ENCODE measurements at regions not wholly inside any gene's neighbourhood (a gene's known extent, or its start where the extent isn't known, plus 50 kb on each side); places are given as distances from the start of the nearest gene placed in this dataset.
"Not testable (repeated sequence)": the region's sequence is repeated elsewhere in the genome, so short reads cannot be mapped to it uniquely, and the experiment has no call there.

DNA sequence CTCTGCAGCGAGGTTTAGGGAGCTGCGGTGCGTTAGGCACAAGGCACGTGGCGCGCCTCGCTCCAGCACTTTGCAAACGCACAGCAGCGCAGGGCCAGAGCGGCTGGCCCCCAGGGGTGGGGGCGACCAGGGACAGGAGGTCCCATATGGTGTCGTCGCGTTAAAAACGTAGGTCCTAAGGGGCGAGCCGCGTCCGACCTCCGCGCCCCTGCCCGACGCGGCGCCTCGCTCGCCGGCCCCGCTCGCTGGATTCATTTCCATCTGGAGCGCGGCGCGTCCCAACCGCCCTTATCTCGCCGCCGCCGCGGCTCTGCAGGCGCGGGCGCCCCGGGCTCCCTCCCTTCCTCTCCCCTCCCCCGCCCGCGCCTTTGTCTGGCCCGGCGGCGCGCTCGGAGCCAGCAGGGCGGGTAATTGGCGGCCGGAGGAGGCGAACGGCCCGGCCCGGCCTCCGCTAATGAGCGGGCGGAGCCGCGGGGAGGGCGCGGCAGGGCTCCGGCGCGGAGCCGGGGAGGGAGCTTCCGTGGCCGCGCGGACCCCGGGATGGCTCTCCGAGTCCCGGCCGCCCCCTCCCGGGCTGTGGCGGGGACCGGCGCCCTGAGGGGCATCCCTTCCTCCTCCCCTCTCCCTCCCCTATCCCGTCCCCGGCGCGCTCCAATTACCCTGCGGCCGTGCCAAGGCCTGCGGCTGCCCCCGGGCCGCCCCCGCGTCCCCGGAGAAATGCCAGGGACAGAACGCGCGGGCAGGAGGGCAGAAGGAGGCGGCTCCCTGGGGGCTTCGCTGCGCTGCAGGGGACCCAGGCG, 409.0 kb downstream of the BCOR start:
- DNase-seq, result peak; percentile 66

DNA sequence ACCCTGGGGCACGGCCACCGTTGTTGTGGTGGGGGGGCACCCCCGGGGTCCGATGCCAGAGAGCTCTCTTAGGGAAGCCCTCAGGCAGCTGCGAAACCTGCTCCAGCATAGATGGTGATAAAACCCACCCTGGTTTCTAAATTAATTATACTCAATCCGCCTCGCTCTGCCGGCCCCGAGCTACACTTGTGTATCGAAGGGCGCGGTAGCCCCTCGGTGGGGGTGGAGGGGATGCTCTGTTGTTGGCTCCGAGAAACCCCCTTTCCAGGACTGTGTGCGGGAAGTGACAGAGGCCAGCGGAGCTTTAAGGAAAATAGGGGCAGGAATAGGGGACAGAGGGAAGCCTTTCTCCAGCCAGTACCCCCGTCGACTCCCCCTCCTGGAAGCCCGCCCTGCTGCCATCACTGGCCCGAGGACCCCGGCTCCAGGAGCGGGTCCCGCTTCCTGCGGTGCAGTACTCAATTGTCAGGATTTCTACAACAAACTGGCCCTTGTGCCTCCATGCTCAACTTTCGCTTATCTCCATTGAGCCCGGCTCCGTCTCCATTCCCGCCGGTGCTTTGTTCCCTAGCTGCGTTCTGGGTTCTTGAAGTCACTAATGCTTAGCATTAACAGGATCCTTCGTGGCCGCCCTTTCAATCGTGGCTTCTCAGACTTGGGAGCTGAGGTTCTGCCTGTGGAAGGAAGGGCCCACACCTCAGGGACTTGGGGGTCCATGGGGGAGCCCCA, 408.2 kb downstream of the BCOR start:
- DNase-seq, result no peak

DNA sequence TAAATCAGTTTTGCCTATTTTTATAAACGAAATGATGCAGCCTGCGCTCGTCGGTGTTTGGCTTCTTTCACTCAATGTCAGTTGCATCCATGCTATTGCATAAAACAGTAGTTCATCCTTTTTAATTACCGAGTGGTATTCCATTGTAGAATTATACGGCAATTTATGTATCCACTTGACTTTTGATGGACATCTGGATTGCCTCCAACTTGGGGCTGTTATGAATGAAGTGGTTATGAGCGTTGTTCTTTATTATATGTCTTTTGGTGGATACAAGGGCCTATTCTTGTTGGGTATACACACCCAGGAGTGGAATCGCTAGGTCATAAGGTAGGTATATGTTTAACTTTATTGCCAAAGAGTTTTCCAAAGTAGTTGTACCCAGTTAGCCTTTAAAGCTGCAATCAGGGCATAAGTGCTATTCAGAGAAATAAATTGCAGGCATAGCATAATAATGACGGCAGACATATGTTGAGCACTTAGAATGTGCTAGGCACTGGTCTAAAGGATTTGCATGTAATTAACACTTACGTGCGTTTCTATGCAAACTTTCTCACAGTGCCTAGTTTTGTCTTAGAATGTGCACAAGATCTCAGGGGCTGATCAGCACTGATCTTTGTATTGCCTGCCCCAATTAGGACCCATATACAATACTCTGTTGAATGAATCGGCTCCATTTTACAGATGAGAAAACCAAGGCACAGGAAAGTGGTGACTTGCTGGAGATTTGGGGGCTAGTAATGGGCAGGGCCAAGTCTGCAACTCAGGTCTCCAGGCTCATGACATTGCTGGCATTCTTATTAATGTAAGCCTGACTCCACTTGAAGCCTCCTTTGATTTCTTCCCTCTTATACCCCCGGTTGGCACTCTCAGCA, 407.0 kb downstream of the BCOR start:
- no peak for DNase-seq

DNA sequence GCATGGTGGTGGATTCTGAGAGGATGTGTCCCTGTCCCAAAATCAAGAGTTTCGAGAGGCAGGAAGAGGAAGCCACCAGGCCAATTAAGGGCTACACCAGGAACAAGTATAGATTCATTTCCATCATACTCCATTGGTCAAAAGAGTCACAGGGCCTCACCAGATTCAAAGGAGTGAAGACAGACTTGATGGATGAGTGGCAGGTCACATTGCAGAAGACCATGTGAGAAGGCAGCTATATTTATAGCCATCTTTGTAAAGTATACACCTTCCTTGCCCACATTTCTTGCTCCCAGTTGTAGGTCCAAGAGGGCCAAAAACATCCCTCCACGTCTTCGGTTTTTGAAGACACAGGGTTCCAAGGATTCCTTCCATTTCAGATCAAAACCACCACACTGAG, 406.0 kb downstream of the BCOR start:
- no peak for DNase-seq

DNA sequence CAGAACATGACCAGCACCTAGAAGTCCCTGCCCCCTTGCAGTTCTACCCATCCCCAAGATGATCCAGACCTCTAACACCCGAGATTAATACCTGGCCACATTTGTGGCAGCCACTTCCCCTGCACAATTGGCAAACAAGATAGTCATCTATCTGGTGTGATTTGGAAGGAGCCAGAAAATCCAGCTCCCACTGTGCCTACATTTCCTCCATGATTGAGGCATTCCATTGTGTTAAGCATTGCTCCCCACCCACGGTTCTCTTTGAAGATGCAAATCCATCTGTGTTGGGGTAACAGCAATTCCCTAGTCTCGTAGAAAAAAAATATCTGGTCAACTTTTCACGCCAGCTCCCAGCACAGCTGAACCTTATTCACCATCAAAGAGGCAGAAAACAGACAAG, 405.0 kb downstream of the BCOR start:
- no peak for DNase-seq

DNA sequence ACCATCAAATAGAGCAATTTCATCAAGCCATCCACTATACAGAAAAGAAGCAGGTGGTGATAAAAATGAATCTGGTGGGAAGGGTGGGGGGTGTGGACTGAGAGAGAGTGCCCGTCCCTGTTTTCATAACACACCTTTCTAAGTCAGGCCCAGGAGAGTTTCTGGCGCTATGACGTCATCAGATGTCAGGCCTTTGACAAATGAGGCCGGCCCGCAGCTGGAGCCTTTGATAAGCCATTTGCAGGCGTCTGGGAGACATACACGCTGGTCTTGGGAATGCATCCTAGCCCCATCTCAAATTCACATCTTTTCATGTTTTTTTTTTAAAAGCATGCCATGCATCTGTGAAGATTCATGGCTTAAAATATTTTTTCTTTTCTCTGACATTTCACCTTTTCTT, 404.5 kb downstream of the BCOR start:
- no peak for DNase-seq

DNA sequence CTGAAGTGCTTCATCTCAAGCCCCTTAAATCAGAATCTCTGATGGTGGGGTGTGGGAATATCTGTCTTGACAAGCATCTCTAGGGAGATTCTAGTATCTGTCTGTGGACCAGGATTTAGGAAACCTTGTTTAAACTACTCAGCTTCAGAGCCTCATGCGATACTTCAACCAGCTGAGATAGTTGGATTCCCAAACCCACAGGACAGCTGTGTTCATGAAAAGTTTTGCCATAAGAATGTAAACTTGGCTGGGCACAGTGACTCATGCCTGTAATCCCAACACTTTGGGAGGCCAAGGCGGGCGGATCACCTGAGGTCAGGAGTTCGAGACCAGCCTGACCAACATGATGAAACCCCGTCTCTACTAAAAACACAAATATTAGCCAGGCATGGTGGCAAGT, 395.1 kb downstream of the BCOR start:
- not testable (repeated sequence) for DNase-seq

DNA sequence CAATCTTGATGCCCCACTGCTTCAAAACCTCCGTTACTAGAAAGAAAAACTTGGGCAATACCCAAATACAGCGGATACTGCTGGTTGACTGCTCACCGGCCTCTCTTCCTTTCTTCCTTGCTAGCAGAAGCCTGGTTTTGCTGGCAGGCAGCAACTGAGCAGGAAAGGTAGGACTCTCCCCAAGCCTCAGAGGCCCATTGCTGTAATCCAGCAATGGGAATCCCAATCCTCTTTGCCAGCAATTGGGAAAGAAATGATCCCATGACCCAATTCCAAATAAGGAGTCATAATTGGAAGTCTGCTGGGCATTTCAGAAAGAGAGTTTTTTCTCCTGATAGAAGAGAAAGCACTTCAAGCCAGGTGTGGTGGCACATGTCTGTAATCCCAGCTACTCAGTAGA, 394.5 kb downstream of the BCOR start:
- no peak for DNase-seq

DNA sequence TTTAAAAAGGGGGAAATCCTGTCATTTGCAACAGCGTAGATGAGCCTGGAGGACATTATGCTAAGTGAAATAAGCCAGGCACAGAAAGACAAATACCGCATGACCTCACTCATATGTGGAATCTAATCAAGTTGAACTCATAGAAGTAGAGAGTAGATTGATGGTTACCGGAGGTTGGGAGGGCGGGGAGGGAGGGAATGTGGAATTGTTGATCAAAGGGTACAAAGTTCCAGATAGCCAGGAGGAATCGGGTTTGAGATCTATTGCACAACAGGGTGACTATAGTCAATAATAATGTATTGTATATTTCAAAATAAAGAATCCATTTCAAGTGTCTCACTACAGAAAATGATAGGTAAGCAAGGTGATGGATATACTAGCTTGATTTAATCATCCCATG, 393.2 kb downstream of the BCOR start:
- no peak for DNase-seq

DNA sequence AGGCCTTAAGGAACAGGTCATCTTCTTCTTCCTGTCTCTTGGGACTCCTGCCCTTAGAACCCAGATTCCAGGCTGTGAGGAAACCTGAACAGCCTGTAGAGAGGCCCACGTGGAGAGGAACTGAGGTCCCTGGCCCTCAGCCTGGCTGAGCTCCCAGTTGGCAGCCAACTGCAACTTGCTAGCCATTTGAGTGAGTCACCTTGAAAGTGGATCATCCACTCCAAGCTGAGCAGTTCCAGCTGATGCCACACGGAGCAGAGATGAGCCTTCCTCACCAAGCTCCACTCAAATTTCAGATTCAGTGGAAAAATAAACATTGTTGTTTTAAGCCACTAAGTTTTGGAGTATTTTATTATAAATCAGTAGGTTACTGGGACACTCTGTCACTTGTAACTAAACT, 392.5 kb downstream of the BCOR start:
- DNase-seq, result no peak

DNA sequence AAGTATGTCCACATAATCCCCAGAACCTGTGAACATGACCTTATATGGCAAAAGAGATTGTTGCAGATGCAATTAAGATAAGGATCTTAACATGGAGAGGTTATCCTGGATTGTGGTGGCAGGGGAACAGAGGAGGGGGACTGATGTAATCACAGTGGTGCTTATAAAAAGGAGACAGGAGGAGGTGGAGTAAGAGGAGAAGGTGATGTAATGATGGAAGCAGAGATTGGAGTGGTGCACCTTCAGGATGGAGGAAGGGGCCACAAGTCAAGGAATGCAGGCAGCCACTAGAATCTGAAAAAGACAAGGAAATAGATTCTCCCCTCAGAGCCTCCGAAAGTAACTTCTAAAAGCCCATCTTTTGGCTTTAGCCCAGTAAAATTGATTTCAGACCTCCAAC, 388.4 kb downstream of the BCOR start:
- DNase-seq, result no peak

DNA sequence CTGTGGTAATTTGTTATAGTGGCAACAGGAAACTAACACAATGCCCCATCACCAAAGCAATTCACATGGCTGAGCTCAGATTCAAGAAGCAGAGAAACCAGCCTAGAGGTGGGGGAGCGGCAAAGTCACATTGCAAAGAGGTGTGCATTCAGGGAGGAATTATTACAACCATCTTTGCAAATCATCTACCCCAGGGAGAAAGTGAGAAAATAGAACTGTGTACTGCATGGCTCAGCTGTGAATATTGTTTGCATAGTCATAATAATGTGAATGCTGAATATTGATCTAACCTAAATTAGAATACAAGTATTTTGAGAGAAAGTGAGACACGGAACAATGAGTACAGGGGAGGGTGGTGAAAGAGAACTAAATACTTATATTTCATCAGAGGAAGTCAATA, 387.9 kb downstream of the BCOR start:
- DNase-seq, result no peak

DNA sequence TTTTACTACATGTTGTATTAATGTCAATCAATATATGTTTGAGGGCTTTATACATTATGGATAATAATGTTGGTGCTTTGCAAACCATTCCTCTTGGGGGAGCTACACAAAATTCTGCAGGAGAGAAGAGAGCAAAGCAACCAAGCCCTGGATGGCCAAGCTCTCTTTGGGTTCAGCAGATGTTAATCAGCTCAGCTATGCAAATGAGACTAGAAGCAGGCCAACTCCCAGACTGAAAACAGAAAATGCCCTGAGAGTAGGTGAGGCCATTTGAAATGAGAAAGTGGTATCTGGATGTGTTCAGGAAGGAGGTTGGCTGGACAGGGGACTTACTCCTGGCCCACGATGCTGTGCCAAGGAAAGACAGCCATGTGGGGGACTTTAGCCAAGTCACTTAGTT, 387.0 kb downstream of the BCOR start:
- no peak for DNase-seq

DNA sequence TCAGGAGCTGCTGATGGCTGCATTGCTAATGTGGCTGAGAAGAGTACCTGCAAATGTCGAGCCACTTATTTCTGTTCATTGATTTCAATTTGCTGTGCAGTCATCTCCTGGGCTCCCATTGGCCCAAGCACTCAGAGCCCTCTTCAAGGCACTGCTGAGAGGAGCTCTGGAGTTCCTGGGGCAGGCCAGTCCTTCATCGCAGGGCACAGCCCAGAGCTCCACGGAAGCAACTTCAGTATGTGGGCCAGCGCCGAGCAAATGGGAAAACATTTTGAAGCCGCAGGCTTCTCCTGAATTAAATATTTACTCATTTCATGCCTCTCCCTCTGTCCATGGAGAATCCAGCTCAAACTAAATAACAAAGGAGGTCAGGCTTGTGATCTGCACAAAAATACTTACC, 383.3 kb downstream of the BCOR start:
- DNase-seq, result no peak

DNA sequence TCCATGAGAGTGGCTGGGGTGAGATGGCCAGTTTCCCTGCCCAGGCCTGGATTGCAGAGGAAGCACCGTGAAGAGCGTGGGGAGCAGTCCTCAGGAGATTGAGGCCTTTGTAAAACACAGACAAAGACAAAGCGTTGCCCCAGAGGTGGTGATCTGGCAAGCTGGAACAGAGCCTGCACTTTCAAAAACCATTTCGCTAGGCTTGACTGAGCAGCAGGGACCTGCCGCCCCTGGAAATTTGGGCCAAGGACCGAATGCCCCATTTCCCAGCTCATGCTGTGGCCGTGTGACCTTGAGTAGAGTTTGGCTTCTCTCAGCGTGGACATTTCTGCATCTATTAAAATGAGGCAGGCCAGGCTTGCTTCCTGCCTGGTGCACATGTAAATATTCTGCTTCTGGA, 381.4 kb downstream of the BCOR start:
- DNase-seq, result no peak

DNA sequence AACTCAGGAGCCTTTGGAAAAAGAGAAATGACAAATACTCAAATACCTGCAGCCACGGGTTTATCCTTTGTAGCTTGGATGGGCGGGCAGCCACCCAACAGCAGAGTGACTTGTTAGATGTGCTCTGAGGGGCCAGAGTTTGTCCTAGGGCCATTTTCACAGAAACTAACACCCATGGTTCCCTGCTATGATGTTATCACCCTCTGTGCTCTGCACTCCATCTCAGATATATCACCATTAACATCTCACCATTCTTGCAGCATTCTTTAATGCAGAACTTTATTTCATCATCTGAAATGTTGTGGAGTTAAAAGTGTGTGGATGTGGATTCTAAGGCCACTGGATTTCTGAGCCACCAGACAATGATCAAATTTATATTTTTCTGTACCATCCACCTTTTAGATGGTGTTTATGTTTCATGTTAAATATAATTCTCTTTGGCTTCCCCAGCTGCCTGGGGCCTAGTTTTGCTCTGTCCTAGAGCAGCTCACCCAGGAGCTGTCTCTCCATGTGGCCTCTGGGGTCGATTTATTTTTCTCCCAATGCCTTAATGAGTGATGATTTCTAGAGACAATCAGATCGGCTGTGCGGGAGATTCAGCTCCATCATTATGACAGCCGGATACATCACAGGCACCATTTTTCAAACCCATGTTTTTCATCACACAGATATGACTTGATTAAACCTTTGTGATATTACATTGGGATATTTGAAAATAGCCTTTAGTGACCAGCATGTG, 380.8 kb downstream of the BCOR start:
- no peak for DNase-seq

DNA sequence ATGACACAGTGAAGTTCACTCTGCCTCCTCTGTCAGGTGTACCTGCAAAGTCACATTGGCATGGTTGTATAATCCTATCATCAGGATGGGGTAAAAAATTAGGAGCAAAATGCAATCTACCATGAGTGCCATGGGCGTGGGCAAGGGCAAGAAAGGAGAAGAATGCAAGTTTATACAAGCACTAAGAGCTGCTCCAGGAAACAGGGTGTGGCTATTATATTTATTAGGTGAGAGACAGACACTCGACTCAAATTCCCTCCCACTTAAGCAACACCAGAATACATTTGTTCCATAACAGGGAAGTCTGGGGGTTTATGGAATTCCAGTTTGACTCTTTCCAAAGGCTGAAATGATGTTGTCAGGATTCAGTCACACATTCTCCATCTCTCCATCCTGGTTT, 378.8 kb downstream of the BCOR start:
- DNase-seq, result no peak

DNA sequence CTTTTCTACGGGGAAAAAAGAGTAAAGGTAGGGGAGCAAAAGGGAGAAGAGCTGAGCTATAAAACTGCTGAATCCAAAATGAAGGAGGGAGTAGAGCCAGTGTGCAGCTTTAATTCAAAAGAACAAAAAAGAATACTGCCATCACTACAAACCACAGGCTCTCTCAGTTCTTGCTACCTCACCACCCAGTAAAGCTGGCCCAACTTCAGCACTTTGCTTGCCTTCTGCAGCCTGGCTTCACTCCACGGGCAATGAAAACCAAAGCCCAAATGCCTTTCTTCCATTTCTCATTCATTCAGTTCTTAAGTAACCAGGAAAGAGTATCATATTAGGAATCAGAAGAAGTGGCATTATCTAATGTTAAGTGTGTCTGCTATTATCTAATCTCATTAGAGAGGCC, 376.8 kb downstream of the BCOR start:
- DNase-seq, result no peak

DNA sequence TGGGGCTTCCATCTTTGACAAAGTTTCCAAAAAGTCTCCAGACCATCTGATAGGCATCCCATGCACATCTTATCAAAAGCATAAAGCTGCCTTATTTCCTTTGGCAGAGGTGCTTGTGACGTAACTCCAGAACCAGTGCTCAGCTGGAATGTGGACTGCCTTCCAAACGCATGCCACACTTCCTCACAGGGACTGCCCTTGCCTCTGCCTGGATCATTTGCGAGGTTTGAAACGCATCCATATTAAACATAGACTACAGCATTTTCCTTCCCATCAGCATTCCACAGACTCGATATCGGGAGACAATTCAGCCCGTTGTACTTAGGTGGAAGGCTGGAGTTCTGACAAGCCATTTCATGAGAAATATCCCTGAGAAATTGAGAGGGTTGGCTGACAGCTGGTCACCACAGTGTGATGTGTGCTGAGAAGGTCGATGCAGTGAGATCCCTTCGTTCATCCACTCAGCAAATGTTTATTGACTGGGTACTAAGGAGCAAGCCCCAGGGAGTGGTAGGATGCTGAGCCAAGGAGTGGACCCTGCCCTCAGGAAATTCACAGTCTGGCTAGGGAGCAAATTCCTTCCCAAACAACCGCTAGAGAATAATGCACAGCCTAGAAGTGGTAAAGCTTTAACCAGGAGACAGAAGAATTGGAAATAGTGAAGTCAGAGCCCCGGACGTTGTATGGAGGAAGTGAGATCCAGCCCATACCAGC, 376.0 kb downstream of the BCOR start:
- DNase-seq, result no peak

DNA sequence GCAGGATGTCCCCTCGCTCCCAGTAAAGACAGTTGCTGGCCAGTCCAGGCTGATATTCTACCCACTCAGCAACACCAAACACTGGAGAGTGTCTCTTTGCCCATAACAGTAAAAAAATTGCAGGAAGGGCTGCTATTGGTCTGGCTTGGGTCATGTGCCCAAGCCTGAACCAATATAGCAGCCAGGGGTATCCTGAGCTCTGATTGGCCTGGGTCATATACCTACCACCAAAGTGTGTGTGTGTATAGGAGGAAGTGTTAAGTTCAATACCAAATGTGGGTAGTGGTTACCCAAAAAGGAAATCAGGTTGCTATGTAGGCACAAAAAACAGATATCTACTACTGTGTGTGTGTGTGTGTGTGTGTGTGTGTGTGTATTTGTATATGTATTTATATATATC, 373.2 kb downstream of the BCOR start:
- no peak for DNase-seq

DNA sequence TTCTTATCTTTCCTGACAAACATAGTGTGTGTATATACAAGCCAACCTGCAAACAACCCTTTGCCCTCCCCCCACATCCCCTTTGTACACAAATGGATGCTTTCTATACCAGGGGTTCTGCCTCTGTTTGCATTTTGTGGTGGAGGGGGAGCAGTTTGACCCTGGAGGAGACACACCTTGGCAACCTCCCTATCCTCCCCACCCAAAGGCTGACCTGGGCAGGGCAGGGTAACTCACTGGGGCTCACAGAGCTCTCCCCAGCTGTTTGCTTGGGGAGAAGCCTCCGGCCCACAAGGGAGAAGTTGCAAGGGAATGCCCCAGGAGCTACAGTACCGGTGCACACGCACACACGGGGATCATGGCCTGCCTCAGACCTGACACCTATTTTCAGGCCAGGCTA, 372.6 kb downstream of the BCOR start:
- no peak for DNase-seq

DNA sequence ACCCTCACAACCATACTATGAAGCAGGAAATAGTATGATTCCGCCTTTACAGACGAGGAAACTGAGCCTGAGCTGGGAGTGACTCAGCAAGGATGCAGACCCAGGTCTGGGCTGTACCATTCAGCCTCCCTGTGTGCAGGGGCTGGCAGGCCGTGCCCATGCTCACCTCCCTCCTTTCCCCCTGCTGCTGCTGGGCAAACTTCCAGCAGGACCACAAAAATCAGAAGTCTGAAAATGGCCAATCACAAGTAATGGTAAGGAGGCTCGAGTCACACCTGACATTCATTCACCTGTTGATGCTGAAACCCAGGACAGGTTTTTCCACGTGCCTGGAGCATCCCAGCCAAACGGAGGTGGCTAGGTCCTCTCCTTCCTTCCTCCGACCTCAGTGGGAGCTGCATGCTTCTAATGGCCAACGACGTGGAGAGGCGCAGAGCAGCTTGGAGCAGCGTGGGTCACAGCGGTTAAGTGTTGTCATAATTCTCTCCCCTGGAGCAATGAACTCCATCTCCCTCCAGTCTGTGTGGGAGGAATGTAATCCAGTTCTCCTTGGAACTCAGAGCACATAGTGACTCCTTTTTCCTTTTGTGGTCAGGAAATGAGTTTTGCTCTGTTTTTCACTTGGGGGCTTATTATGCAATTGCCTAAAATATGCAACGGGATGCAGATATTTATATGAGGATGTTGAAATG, 371.7 kb downstream of the BCOR start:
- no peak for DNase-seq
